GM12878 (cell line): ENCODE measurements at regions not wholly inside any gene's neighbourhood (a gene's known extent, or its start where the extent isn't known, plus 50 kb on each side); places are given as distances from the start of the nearest gene placed in this dataset.

ENCODE experiments used
- ATAC-seq: fragments of 200-7000 bp; cut with Tn5 transposase; 3 replicates; pipeline ENCODE4 v1.9.1; 2020; ENCODE audit warnings: mild to moderate bottlenecking, moderate library complexity
- BruUV-seq: library from RNA; stranded (reverse); fragments of 400-500 nt; replicated peaks from 2 replicates; lab custom pipeline; 2021; lab: Mats Ljungman, UMichigan
- CTCF ChIA-PET: fragments of 300-600 bp; sonication (Branson Sonifier 250); formaldehyde crosslinking; extraction: SDS; loops from one replicate; lab custom pipeline; 2021; ENCODE audit warnings: inconsistent platforms; lab: Yijun Ruan, JAX
- POLR2A ChIA-PET: fragments of 350-600 bp; formaldehyde crosslinking; extraction: SDS; loops from one replicate; lab custom pipeline; 2021; ENCODE audit warnings: inconsistent platforms; lab: Charles Lee
- RAD21 ChIA-PET: fragments of 300-600 bp; sonication (Branson Sonifier 250); formaldehyde crosslinking; loops from one replicate; lab custom pipeline; 2023; ENCODE audit warnings: antibody characterized with exemption; ENCODE audit not compliant: unreplicated experiment; lab: Charles Lee
- SMC1A ChIA-PET: fragments of 300-600 bp; sonication (Branson Sonifier 250); formaldehyde crosslinking; loops from one replicate; lab custom pipeline; 2023; ENCODE audit not compliant: unreplicated experiment, uncharacterized antibody; lab: Charles Lee
- DNase-seq: peaks from one replicate; pipeline ENCODE4 v3.0.0-alpha.2; 2011; ENCODE audit warnings: low read depth, low spot score
- FAIRE-seq: peaks from 3 replicates; lab custom pipeline; 2011; peaks lifted over from hg19 to GRCh38; lab: Jason Lieb, UNC
- H2AFZ ChIP-seq: 2 replicates; pipeline ENCODE4 v1.6.0; 2011; ENCODE audit warnings: low read depth, low read length, control low read depth; ENCODE audit not compliant: control insufficient read depth
- H3K27ac ChIP-seq: 2 replicates; pipeline ENCODE4 v1.5.1; 2011; ENCODE audit warnings: control low read depth; ENCODE audit not compliant: control insufficient read depth, insufficient read depth
- H3K27me3 ChIP-seq, 2 experiments: replicated peaks in 1 of 2; 2 replicates each; pipeline versions ENCODE4 v1.6.0 to v1.6.1; 2011; ENCODE audit warnings: low read length in 1 of 2; ENCODE audit not compliant: control insufficient read depth in 2 of 2, insufficient read depth in 2 of 2
- H3K36me3 ChIP-seq, 2 experiments: 2 replicates each; pipeline ENCODE4 v1.5.1; 2011; ENCODE audit warnings: low read length in 1 of 2; ENCODE audit not compliant: control insufficient read depth in 2 of 2, insufficient read depth in 2 of 2
- H3K4me1 ChIP-seq: 2 replicates; pipeline ENCODE4 v1.6.1; 2011; ENCODE audit warnings: mild to moderate bottlenecking, low read length, moderate library complexity, mixed read lengths; ENCODE audit not compliant: control insufficient read depth, insufficient read depth
- H3K4me2 ChIP-seq: 2 replicates; pipeline ENCODE4 v1.6.0; 2011; ENCODE audit warnings: control low read depth; ENCODE audit not compliant: control insufficient read depth, insufficient read depth
- H3K4me3 ChIP-seq: fragments of 200-600 bp; sonication (generic); 2 replicates; pipeline ENCODE4 v1.5.1; 2016
- H3K79me2 ChIP-seq: 2 replicates; pipeline ENCODE4 v1.6.0; 2011; ENCODE audit warnings: low read length; ENCODE audit not compliant: control insufficient read depth, insufficient read depth
- H3K9ac ChIP-seq: 2 replicates; pipeline ENCODE4 v1.8.0; 2011; ENCODE audit warnings: low read length, control low read depth, mixed read lengths; ENCODE audit not compliant: control insufficient read depth, insufficient read depth
- H3K9me3 ChIP-seq: replicated peaks from 3 replicates; pipeline ENCODE4 v1.5.1; 2011; ENCODE audit warnings: mild to moderate bottlenecking, low read length; ENCODE audit not compliant: control insufficient read depth, insufficient read depth
- H4K20me1 ChIP-seq: 2 replicates; pipeline ENCODE4 v1.6.0; 2011; ENCODE audit not compliant: control insufficient read depth, insufficient read depth
- ASH2L ChIP-seq: fragments of 300-600, 200-600 bp; sonication (generic); IDR thresholded peaks from 2 replicates; pipeline ENCODE4 v1.6.1; 2017; ENCODE audit warnings: low read depth, mild to moderate bottlenecking, borderline replicate concordance
- BMI1 ChIP-seq: fragments of 450-650 bp; IDR thresholded peaks from 2 replicates; pipeline ENCODE4 v1.6.1; 2016; ENCODE audit warnings: mild to moderate bottlenecking, moderate library complexity, borderline replicate concordance
- ESRRA ChIP-seq: IDR thresholded peaks from 2 replicates; pipeline ENCODE4 v1.6.1; 2012; ENCODE audit warnings: mild to moderate bottlenecking, low read length, improper control_type of control experiment
- ETV6 ChIP-seq, 2 experiments: fragments of 450-650 bp in 1 of 2; IDR thresholded peaks in 1 of 2; conservative IDR thresholded peaks in 1 of 2; 2 replicates each; pipeline ENCODE4 v1.6.1; 2014; ENCODE audit warnings: antibody characterized with exemption in 1 of 2, borderline replicate concordance in 1 of 2, low read depth in 1 of 2, mild to moderate bottlenecking in 1 of 2, moderate library complexity in 1 of 2
- FOXM1 ChIP-seq: IDR thresholded peaks from 2 replicates; pipeline ENCODE4 v1.6.1; 2012; ENCODE audit warnings: low read depth, mild to moderate bottlenecking, inconsistent platforms, low read length, moderate library complexity
- GATAD2B ChIP-seq: fragments of 450-650 bp; conservative IDR thresholded peaks from 2 replicates; pipeline ENCODE4 v1.6.1; 2017; ENCODE audit warnings: low read depth, mild to moderate bottlenecking, moderate library complexity
- MTA2 ChIP-seq: fragments of 450-650 bp; IDR thresholded peaks from 2 replicates; pipeline ENCODE4 v1.6.1; 2016; ENCODE audit warnings: low read depth, mild to moderate bottlenecking, moderate library complexity
- NBN ChIP-seq: fragments of 450-650 bp; IDR thresholded peaks from 2 replicates; pipeline ENCODE4 v1.6.1; 2016
- NFIC ChIP-seq: IDR thresholded peaks from 2 replicates; pipeline ENCODE4 v1.6.1; 2012; ENCODE audit warnings: low read depth, mild to moderate bottlenecking, inconsistent platforms, low read length, moderate library complexity
- NFXL1 ChIP-seq: fragments of 450-650 bp; IDR thresholded peaks from 2 replicates; pipeline ENCODE4 v1.6.1; 2017; ENCODE audit warnings: antibody characterized with exemption, mild to moderate bottlenecking, borderline replicate concordance
- NFYB ChIP-seq: IDR thresholded peaks from 2 replicates; pipeline ENCODE4 v1.6.1; 2011; ENCODE audit warnings: low read depth, mild to moderate bottlenecking, low read length, improper control_type of control experiment, moderate library complexity; ENCODE audit not compliant: insufficient read depth
- POLR2AphosphoS5 ChIP-seq: IDR thresholded peaks from 2 replicates; pipeline ENCODE4 v1.6.1; 2011; ENCODE audit warnings: mild to moderate bottlenecking, low read length, inconsistent platforms
- RFX5 ChIP-seq: IDR thresholded peaks from 2 replicates; pipeline ENCODE4 v1.6.1; 2011; ENCODE audit warnings: low read depth, low read length, improper control_type of control experiment
- SMC3 ChIP-seq: IDR thresholded peaks from 2 replicates; pipeline ENCODE4 v1.6.1; 2011; ENCODE audit warnings: low read length, improper control_type of control experiment, borderline replicate concordance
- TAF1 ChIP-seq: IDR thresholded peaks from 2 replicates; pipeline ENCODE4 v1.6.1; 2011; ENCODE audit warnings: mild to moderate bottlenecking, low read depth, low read length, borderline replicate concordance
- TCF7 ChIP-seq: IDR thresholded peaks from 2 replicates; pipeline ENCODE4 v1.6.1; 2014; ENCODE audit warnings: antibody characterized with exemption, borderline replicate concordance
- USF2 ChIP-seq: IDR thresholded peaks from 2 replicates; pipeline ENCODE4 v1.6.1; 2011; ENCODE audit warnings: low read depth, low read length, improper control_type of control experiment, borderline replicate concordance
- ZNF24 ChIP-seq: fragments of 450-650 bp; IDR thresholded peaks from 2 replicates; pipeline ENCODE4 v1.6.1; 2017; ENCODE audit warnings: antibody characterized with exemption, mild to moderate bottlenecking
- ZZZ3 ChIP-seq: IDR thresholded peaks from 2 replicates; pipeline ENCODE4 v1.6.1; 2011; ENCODE audit warnings: low read depth; ENCODE audit not compliant: control insufficient read depth, insufficient read length
- WGBS: methylation state at CpG from one replicate; pipeline ENCODE4 v1.1.6; 2016; ENCODE audit warnings: low lambda C conversion rate; ENCODE audit not compliant: insufficient replicate concordance, insufficient coverage; ENCODE audit errors: missing lambda C conversion rate; 5-methylcytosine and 5-hydroxymethylcytosine counted together
- in situ Hi-C: fragments of 300-500 bp; cut with MboI; formaldehyde crosslinking; loops from 9 replicates; pipeline ENCODE4 v1.14.3; 2018; ENCODE audit warnings: mixed read lengths
- intact Hi-C: fragments of 100-400 bp; cut with micrococcal nuclease; formaldehyde crosslinking; loops from one replicate; pipeline ENCODE4 v1.14.2; 2022; ENCODE audit not compliant: unreplicated experiment
- TF ChIP-seq, protein P1 (sequence below): IDR thresholded peaks from 2 replicates; pipeline ENCODE4 v1.6.1; 2012; ENCODE audit warnings: low read depth, low read length, improper control_type of control experiment

GRCh38 chr7:106729720-106730385 is 68.9 kb upstream of the CCDC71L start (continued):
- no peak for TF ChIP-seq FOXM1
- TF ChIP-seq ETV6 (conservative IDR thresholded peaks at IDR 0.05 in 1 of 2, IDR thresholded peaks at IDR 0.05 in 1 of 2; ENCODE audit: borderline replicate concordance in 1 of 2, low read depth in 1 of 2): no peak

GRCh38 chr7:106731187-106731586 is 70.2 kb upstream of the CCDC71L start:
- peak overlapping the region; percentile 40; the same call in 1 of the 2 replicates for H3K27ac ChIP-seq
- intact Hi-C loops (loop anchor here (1.0 kb wide), 1 partner anchor 13 kb away; no protein-coding TSS in a partner anchor), in situ Hi-C loops (loop anchor here (5.0 kb wide), 3 partner anchors 64 to 554 kb away; no protein-coding TSS in a partner anchor)
- peaks cover 17% of the 10 kb centered on the region for H3K4me1 ChIP-seq
- DNase-seq: peak; percentile 91
- peak; percentile 82 for FAIRE-seq
- CTCF ChIA-PET: interaction anchor here (0.6 to 4.4 kb wide), 8 partner anchors 9 to 188 kb away, joined by 3 to 42 read pairs (median 4); partner anchors contain the start of gene CCDC71L
- no peak overlapping the region for H3K9ac ChIP-seq
- no peaks in the 10 kb centered on the region for H3K27me3 ChIP-seq
- 3% methylated on average over 5 of the region's 5 CpGs for WGBS
- H3K79me2 ChIP-seq: no peaks in the 10 kb centered on the region
- no peaks in the 10 kb centered on the region for H4K20me1 ChIP-seq
- no TSS peak for BruUV-seq
- no peak overlapping the region for H3K4me3 ChIP-seq
- H3K9me3 ChIP-seq: no peaks in the 10 kb centered on the region; the same call in 2 of the 3 replicates
- SMC1A ChIA-PET: interaction anchor here (0.7 to 5.1 kb wide), 14 partner anchors 12 to 575 kb away, joined by 3 to 84 read pairs (median 6); partner anchors contain the start of gene CCDC71L
- peak overlapping the region; percentile 67 for H3K4me2 ChIP-seq
- POLR2A ChIA-PET: interaction anchor here (1.0 to 1.3 kb wide), 3 partner anchors 9 to 12 kb away, joined by 4 to 5 read pairs (median 4); no protein-coding TSS in a partner anchor
- RAD21 ChIA-PET: interaction anchor here (1.0 to 3.7 kb wide), 6 partner anchors 13 to 552 kb away, joined by 3 to 34 read pairs (median 6); partner anchors contain the start of gene CCDC71L
- peak; percentile 95 for ATAC-seq
- peak overlapping the region; percentile 61 for H2AFZ ChIP-seq
- no peaks in the 10 kb centered on the region for H3K36me3 ChIP-seq
- TF ChIP-seq MTA2 (0 out of 2 replicates have a peak, but pooled peaks have one; percentile 61), TCF7 (no peak), RFX5 (no peak), GATAD2B (peak; percentile 79), NFYB (no peak), ZZZ3 (no peak), TAF1 (no peak), SMC3 (no peak), NBN (peak; percentile 41; the same call in 1 of the 2 replicates), NFIC (peak; percentile 63), BMI1 (no peak), USF2 (no peak), POLR2AphosphoS5 (peak; percentile 40; the same call in 1 of the 2 replicates), ASH2L (no peak), ZNF24 (no peak), NFXL1 (no peak), ESRRA (no peak)
- TF ChIP-seq, protein P1, sequence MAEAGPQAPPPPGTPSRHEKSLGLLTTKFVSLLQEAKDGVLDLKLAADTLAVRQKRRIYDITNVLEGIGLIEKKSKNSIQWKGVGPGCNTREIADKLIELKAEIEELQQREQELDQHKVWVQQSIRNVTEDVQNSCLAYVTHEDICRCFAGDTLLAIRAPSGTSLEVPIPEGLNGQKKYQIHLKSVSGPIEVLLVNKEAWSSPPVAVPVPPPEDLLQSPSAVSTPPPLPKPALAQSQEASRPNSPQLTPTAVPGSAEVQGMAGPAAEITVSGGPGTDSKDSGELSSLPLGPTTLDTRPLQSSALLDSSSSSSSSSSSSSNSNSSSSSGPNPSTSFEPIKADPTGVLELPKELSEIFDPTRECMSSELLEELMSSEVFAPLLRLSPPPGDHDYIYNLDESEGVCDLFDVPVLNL: no peak
